GM18951 (cell line): ENCODE measurements at regions not wholly inside any gene's neighbourhood (a gene's known extent, or its start where the extent isn't known, plus 50 kb on each side); places are given as distances from the start of the nearest gene placed in this dataset.
"Not testable (repeated sequence)": the region's sequence is repeated elsewhere in the genome, so short reads cannot be mapped to it uniquely, and the experiment has no call there.

Experiments used
- POLR2A ChIP-seq: IDR thresholded peaks from 4 replicates; pipeline ENCODE4 v1.6.1; 2011; ENCODE audit warnings: mild to moderate bottlenecking; ENCODE audit not compliant: insufficient read length, insufficient read depth; ENCODE audit errors: extremely low read depth
- in situ Hi-C: fragments of 300-500 bp; cut with MboI; formaldehyde crosslinking; loops from one replicate; pipeline ENCODE4 v1.12.0; 2022; ENCODE audit warnings: low sequenced_read_pairs, mixed read lengths, inconsistent platforms; ENCODE audit not compliant: unreplicated experiment

GRCh38 chr20:60171738-60172137 lies 213.5 kb downstream of the CDH26 start:
- in situ Hi-C loops = no loop called here
- no peak for TF ChIP-seq POLR2A

DNA sequence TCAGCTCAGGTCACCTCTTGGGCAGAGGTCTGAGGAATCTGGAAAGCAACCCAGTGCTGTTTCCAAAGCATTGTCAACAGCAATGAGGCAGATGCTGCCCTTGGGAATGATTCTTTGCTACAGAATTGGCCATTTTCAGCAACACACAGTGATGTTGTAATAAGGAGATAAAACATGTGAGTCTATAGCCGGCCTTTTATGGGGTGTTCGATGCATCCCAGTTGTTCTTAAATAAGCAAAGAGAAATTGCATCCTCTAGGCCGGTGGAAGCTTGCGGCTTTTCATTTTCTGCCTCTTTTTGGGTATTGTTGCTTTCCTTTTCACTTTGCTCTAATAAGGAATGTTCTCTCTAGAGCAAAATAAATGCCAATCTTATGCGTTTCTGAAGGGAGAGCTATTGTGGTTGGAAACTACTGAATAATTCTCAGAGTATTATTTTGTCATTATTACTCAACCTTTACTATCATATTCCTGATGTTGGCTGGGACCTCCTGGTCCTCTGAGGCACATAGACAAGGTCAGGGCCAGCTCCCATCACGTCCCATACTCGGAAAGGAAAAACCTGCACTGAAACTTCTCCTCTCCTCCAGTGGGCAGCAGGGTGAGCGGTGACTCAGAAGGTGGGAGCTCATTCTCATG lies 214.2 kb downstream of the CDH26 start:
- in situ Hi-C loops = no loop called here

GRCh38 chr20:60177080-60177479 lies 218.9 kb downstream of the CDH26 start:
- in situ Hi-C loops = no loop called here
- TF ChIP-seq POLR2A = no peak

More for the DNA sequence above, 214.2 kb downstream of the CDH26 start:
- no peak for TF ChIP-seq POLR2A

DNA sequence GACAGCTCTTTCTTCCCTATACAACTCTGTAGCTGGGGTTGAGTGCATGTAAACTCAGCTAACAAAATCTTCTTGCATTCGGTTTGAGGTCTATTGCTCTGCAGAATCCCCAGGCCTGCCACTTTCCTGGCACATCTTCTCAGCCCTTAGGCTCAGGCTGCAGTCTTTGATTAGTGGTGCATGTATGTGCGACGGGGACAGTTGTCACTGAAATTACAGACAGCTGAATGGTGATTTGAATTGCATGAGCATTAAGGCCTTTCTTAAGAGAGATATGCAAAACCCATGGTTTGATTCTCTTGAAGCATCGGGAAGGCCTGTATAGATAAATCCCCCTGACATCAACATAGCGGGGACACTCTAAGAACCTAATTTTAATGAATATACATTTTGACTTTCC lies 222.8 kb downstream of the CDH26 start:
- no peak for TF ChIP-seq POLR2A
- in situ Hi-C loops = no loop called here

GRCh38 chr20:60186412-60186811 lies 228.2 kb downstream of the CDH26 start:
- in situ Hi-C loops = no loop called here

GRCh38 chr20:60187683-60188082 lies 229.5 kb downstream of the CDH26 start:
- in situ Hi-C loops = no loop called here
- TF ChIP-seq POLR2A = no peak

More at GRCh38 chr20:60186412-60186811, 228.2 kb downstream of the CDH26 start:
- TF ChIP-seq POLR2A = no peak

- TF ChIP-seq POLR2A = no peak
- in situ Hi-C loops = no loop called here
Measured at GRCh38 chr20:60191014-60191413, 232.8 kb downstream of the CDH26 start.

DNA sequence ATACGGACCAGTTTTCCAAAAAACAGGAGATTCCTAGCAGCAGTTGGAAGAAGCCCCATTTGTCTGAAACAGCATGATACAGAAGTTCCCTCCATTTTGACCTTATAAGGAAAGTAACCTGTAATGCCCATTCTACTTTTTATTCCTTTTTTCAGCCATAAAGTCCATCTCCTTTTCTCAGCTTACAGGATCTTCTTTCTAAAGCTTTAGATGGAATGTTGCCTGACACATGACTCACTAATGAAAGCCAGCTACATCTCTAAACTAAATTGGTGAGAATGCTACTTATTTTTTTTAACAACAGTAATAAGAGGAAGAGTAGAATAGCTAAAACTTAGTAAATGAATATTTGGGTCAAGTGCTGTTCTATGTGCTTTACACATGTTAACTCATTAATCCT lies 234.1 kb downstream of the CDH26 start:
- no peak for TF ChIP-seq POLR2A
- in situ Hi-C loops = no loop called here

GRCh38 chr20:60199132-60199531 lies 240.9 kb downstream of the CDH26 start:
- in situ Hi-C loops = not testable (repeated sequence)

GRCh38 chr20:60199866-60200265 lies 241.6 kb downstream of the CDH26 start:
- no peak for TF ChIP-seq POLR2A
- in situ Hi-C loops = loop anchor here (25.0 kb wide), 1 partner anchor 1687 kb away; no protein-coding TSS in a partner anchor

GRCh38 chr20:60200305-60200918 lies 242.2 kb downstream of the CDH26 start:
- TF ChIP-seq POLR2A = no peak
- in situ Hi-C loops = loop anchor here (25.0 kb wide), 1 partner anchor 1687 kb away; no protein-coding TSS in a partner anchor

DNA sequence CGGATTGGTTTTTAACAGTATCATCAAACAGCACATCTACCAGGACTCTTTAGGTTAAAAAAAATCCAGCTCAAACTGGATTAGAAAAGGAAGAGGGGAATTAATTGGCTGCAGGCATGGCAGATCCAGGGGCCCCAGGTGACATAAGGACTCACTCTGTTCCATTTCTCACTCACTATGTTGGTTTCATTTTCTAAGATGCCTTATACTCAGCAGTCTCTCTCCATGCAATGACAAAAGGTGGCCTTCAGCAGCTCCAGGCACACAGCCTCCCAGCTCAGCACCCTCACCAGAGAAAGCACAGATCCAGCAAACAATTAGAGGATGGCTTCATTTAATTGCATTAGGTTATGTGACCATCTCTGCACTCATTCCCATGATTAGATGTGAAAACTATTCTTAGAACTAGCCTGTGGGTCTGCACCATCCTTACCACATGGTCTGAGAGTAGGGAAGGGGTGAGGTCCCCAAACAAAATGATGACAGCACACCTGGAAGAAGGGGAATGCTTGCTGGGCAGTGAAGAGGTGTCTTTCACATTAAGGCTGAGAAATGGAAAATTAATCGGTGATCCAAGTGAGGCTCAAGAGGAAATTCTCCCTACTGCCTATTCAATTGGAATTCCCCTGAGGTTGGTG lies 243.1 kb downstream of the CDH26 start:
- TF ChIP-seq POLR2A = no peak
- in situ Hi-C loops = loop anchor here (25.0 kb wide), 1 partner anchor 1686 kb away; no protein-coding TSS in a partner anchor

GRCh38 chr20:60202046-60202445 lies 243.8 kb downstream of the CDH26 start:
- in situ Hi-C loops = loop anchor here (25.0 kb wide), 1 partner anchor 1685 kb away; no protein-coding TSS in a partner anchor
- TF ChIP-seq POLR2A = no peak

DNA sequence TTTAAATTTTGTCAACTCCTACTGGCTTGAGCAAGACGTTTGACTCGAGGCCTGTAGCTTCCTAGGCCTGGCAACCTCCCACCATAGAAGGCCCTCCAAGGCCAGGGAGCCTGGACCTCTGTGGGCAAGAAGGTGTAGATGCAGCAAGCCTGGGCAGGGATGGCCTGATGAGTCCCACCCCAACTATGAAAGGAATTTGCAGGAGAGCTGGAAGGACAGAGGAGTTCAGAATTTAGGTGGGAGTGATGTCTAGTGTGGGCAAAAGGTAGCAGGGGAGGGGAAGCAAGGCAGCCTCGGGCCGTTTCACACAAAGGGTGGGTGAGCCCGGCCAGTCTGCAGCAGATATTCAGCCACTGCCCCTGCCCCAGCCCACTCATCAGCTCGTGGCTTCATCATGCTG lies 245.2 kb downstream of the CDH26 start:
- in situ Hi-C loops = loop anchor here (25.0 kb wide), 1 partner anchor 1684 kb away; no protein-coding TSS in a partner anchor
- TF ChIP-seq POLR2A = no peak
